T-cell (primary cell): ENCODE measurements at regions not wholly inside any gene's neighbourhood (a gene's known extent, or its start where the extent isn't known, plus 50 kb on each side); places are given as distances from the start of the nearest gene placed in this dataset.

Experiments
- ATAC-seq, 4 experiments: fragments of 200-7000 bp in 3 of 4; fragments of 150-1000 bp in 1 of 4; cut with Tn5 transposase; replicated peaks in 1 of 4; 1 replicate in 3 of 4; 2 replicates in 1 of 4; pipeline ENCODE4 v1.10.0; 2021; ENCODE audit warnings: moderate library complexity in 3 of 4, mild to moderate bottlenecking in 2 of 4, moderate number of reproducible peaks in 1 of 4
- CTCF ChIA-PET, 2 donors: fragments of 300-600 bp; sonication (Branson Sonifier 250); formaldehyde crosslinking; loops; one replicate each; lab custom pipeline; 2022; ENCODE audit warnings: antibody characterized with exemption in 2 of 2; lab: Charles Lee
- POLR2A ChIA-PET, 2 donors: fragments of 300-600 bp; sonication (Branson Sonifier 250); formaldehyde crosslinking; loops; one replicate each; lab custom pipeline; 2022; ENCODE audit warnings: antibody characterized with exemption in 2 of 2; lab: Charles Lee
- DNase-seq, 35 experiments: peaks; one replicate each; pipeline versions ENCODE4 v3.0.0 to v3.0.0-alpha.2; 2013 to 2023
- H3K27ac ChIP-seq: one replicate; pipeline ENCODE4 v1.5.1; 2013; ENCODE audit warnings: low read length
- H3K27me3 ChIP-seq, 2 experiments: replicated peaks in 1 of 2; 1 replicate in 1 of 2; 2 replicates in 1 of 2; pipeline versions ENCODE4 v1.6.1 to v1.7.0; 2013; ENCODE audit warnings: low read length in 1 of 2, mixed read lengths in 1 of 2; ENCODE audit not compliant: control insufficient read depth in 2 of 2, insufficient read depth in 2 of 2; ENCODE audit errors: extremely low read depth in 1 of 2
- H3K36me3 ChIP-seq, 2 donors: 1 replicate in 1 of 2; 2 replicates in 1 of 2; pipeline versions ENCODE4 v1.6.1 to v1.7.0; 2013; ENCODE audit warnings: low read length in 1 of 2; ENCODE audit not compliant: control insufficient read depth in 2 of 2, insufficient read depth in 1 of 2; ENCODE audit errors: extremely low read depth in 1 of 2
- H3K4me1 ChIP-seq, 2 experiments: 1 replicate in 1 of 2; 2 replicates in 1 of 2; pipeline versions ENCODE4 v1.6.1 to v1.7.0; 2013; ENCODE audit warnings: low read length in 2 of 2, mixed read lengths in 1 of 2; ENCODE audit not compliant: insufficient read depth in 2 of 2, control insufficient read depth in 1 of 2; ENCODE audit errors: extremely low read depth in 1 of 2
- H3K4me3 ChIP-seq, 2 donors: 1 replicate in 1 of 2; 2 replicates in 1 of 2; pipeline versions ENCODE4 v1.5.1 to v1.7.0; 2013; ENCODE audit warnings: mild to moderate bottlenecking in 2 of 2, low read length in 1 of 2, moderate library complexity in 1 of 2; ENCODE audit not compliant: control insufficient read depth in 1 of 2; ENCODE audit errors: extremely low read depth in 1 of 2
- H3K9me3 ChIP-seq: 2 replicates; pipeline ENCODE4 v1.7.0; 2013
- H3K27ac Mint-ChIP-seq, 2 donors: one replicate each; pipeline ENCODE4 v1.8.0; 2020 to 2021; ENCODE audit warnings: mild to moderate bottlenecking in 2 of 2, mixed read lengths in 2 of 2
- H3K27me3 Mint-ChIP-seq, 2 donors: one replicate each; pipeline ENCODE4 v1.8.0; 2021 to 2022; ENCODE audit warnings: mixed read lengths in 2 of 2
- H3K36me3 Mint-ChIP-seq: one replicate; pipeline ENCODE4 v1.8.0; 2021; ENCODE audit warnings: mixed read lengths
- H3K4me1 Mint-ChIP-seq, 3 donors: one replicate each; pipeline ENCODE4 v1.8.0; 2020 to 2022; ENCODE audit warnings: mixed read lengths in 3 of 3, mild to moderate bottlenecking in 1 of 3
- H3K4me3 Mint-ChIP-seq, 3 donors: one replicate each; pipeline ENCODE4 v1.8.0; 2020 to 2022; ENCODE audit warnings: mild to moderate bottlenecking in 3 of 3, mixed read lengths in 3 of 3, moderate library complexity in 3 of 3
- H3K9me3 Mint-ChIP-seq, 3 donors: one replicate each; pipeline ENCODE4 v1.8.0; 2020 to 2022; ENCODE audit warnings: mixed read lengths in 3 of 3
- WGBS: methylation state at CpG from one replicate; pipeline ENCODE4 v1.1.5; 2013; ENCODE audit warnings: missing lambda C conversion rate; ENCODE audit not compliant: insufficient coverage; 5-methylcytosine and 5-hydroxymethylcytosine counted together

- Mint-ChIP-seq H3K27me3 (peaks cover 0 to 3% of the 10 kb centered on the region in 2 donors), H3K27ac (no peak overlapping the region), H3K9me3 (no peaks in the 10 kb centered on the region), H3K4me3 (no peak overlapping the region), H3K36me3 (no peaks in the 10 kb centered on the region), H3K4me1 (no peaks in the 10 kb centered on the region)
- Histone ChIP-seq H3K4me3 (no peak overlapping the region), H3K36me3 (no peaks in the 10 kb centered on the region), H3K27me3 (no peaks in the 10 kb centered on the region), H3K9me3 (no peaks in the 10 kb centered on the region), H3K27ac (no peak overlapping the region), H3K4me1 (no peaks in the 10 kb centered on the region)
- DNase-seq: no peak
- ChIA-PET POLR2A (no interaction called here), CTCF (no interaction called here)
- ATAC-seq: no peak
Observed at GRCh38 chr4:123950530-123950929, 553.9 kb downstream of the SPRY1 start.

DNA sequence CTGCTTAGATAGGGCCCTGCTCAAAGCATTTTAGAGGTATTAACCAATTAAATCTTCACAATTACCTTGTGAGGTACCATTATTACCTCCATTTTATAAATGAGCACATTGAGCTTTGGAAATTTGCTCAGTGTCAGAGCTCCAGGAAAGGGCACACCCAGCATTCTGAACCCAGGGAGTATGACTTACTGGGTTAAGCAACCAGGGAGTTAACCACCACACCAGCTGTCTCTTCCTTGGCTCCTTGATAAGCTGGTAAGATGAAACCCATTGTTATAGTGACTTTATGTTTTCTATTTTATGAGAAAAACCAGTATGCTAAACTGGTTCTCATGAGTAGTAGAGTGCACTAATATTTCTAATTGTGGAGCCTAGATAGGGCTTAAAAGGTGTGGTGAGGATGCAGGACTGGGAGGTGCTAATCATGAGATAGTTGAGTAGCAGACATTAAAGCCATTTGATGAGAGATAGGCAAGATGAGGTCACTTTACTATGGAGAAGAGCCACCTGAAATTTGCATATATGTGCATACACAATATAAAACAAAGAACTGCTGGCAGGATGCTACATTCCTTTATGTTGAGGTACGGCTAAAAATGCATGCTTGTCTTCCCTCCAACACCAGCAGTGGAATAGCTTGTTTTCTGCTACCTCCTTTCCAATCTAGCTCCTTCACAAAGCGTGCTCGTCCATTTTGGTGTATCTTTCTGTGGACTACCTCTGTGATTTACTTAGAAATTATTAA is 556.1 kb downstream of the SPRY1 start:
- Mint-ChIP-seq H3K9me3 (no peaks in the 10 kb centered on the region), H3K36me3 (no peaks in the 10 kb centered on the region), H3K4me1 (no peaks in the 10 kb centered on the region), H3K4me3 (no peak overlapping the region), H3K27me3 (peaks cover 0 to 3% of the 10 kb centered on the region in 2 donors), H3K27ac (no peak overlapping the region)
- H3K36me3 ChIP-seq: no peaks in the 10 kb centered on the region
- H3K27ac ChIP-seq: no peak overlapping the region
- H3K9me3 ChIP-seq: no peaks in the 10 kb centered on the region
- ChIA-PET POLR2A (no interaction called here), CTCF (no interaction called here)
- H3K4me3 ChIP-seq: no peak overlapping the region
- DNase-seq: no peak
- no peak for ATAC-seq
- WGBS: no CpG with 5 or more reads among the region's 3 CpGs
- no peaks in the 10 kb centered on the region for H3K4me1 ChIP-seq
- H3K27me3 ChIP-seq: no peaks in the 10 kb centered on the region

GRCh38 chr4:123953566-123953965 is 557.0 kb downstream of the SPRY1 start:
- ChIA-PET POLR2A (no interaction called here), CTCF (no interaction called here)
- Mint-ChIP-seq H3K27ac (no peak overlapping the region), H3K4me3 (no peak overlapping the region), H3K36me3 (no peaks in the 10 kb centered on the region), H3K27me3 (peaks cover 2 to 6% of the 10 kb centered on the region in 2 donors), H3K4me1 (no peaks in the 10 kb centered on the region), H3K9me3 (no peaks in the 10 kb centered on the region)
- WGBS: 67% methylated on average over 2 of the region's 3 CpGs
- no peak overlapping the region for H3K27ac ChIP-seq
- no peak for ATAC-seq
- H3K4me1 ChIP-seq: no peaks in the 10 kb centered on the region
- DNase-seq: no peak
- no peaks in the 10 kb centered on the region for H3K27me3 ChIP-seq
- H3K4me3 ChIP-seq: no peak overlapping the region
- no peaks in the 10 kb centered on the region for H3K36me3 ChIP-seq
- no peaks in the 10 kb centered on the region for H3K9me3 ChIP-seq

- no CpG with 5 or more reads among the region's 4 CpGs for WGBS
- Mint-ChIP-seq H3K27ac (no peak overlapping the region), H3K27me3 (peaks cover 2 to 6% of the 10 kb centered on the region in 2 donors), H3K4me3 (no peak overlapping the region), H3K9me3 (no peaks in the 10 kb centered on the region), H3K36me3 (no peaks in the 10 kb centered on the region), H3K4me1 (no peaks in the 10 kb centered on the region)
- no peaks in the 10 kb centered on the region for H3K27me3 ChIP-seq
- DNase-seq: no peak
- POLR2A ChIA-PET: no interaction called here
- H3K4me1 ChIP-seq: no peaks in the 10 kb centered on the region
- no peak overlapping the region for H3K27ac ChIP-seq
- H3K4me3 ChIP-seq: no peak overlapping the region
- CTCF ChIA-PET: no interaction called here
- no peaks in the 10 kb centered on the region for H3K36me3 ChIP-seq
- ATAC-seq: no peak
- no peaks in the 10 kb centered on the region for H3K9me3 ChIP-seq
Observed at GRCh38 chr4:123954220-123954619, 557.6 kb downstream of the SPRY1 start.

DNA sequence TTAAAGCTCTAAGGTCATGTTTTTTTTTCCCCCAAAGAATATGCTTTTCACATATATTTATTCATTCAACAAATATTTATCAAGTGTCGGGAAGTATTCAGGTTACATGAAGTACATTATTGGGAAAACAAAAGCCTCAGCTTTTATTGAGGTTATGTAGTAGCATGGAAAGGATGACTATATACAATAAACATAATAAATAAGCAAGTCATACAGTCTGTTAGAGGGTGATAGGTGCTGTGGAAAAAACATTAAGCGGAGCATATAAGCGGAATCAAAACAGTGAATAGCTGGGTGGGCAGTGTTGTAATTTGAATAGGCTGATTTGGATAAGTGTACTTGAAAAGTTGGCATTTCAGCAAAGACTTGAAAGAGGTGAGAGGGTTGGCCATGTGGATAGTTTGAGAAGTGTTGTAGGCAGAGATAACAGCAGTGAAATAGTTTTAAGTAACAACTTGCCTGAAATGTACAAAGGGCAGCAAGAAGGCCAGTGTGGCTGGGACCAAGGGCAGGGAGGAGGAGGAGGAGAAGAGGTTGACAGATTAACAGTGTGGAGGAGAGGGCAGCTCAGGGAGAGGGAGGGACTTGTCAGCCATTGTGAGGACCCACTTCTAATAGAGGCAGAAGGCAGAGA is 558.7 kb downstream of the SPRY1 start:
- POLR2A ChIA-PET: no interaction called here
- Histone ChIP-seq H3K36me3 (no peaks in the 10 kb centered on the region), H3K27ac (no peak overlapping the region), H3K4me1 (no peaks in the 10 kb centered on the region), H3K27me3 (no peaks in the 10 kb centered on the region), H3K9me3 (no peaks in the 10 kb centered on the region), H3K4me3 (no peak overlapping the region)
- 100% methylated on average over 2 of the region's 3 CpGs for whole genome bisulfite sequencing
- H3K36me3 Mint-ChIP-seq: no peaks in the 10 kb centered on the region
- no peaks in the 10 kb centered on the region for H3K9me3 Mint-ChIP-seq
- CTCF ChIA-PET: no interaction called here
- no peak overlapping the region for H3K4me3 Mint-ChIP-seq
- no peaks in the 10 kb centered on the region for H3K4me1 Mint-ChIP-seq
- no peak overlapping the region for H3K27ac Mint-ChIP-seq
- peaks cover 2 to 6% of the 10 kb centered on the region in 2 donors for H3K27me3 Mint-ChIP-seq
- no peak for DNase-seq
- ATAC-seq: no peak

- Histone ChIP-seq H3K4me3 (no peak overlapping the region), H3K4me1 (no peaks in the 10 kb centered on the region), H3K27me3 (no peaks in the 10 kb centered on the region), H3K9me3 (no peaks in the 10 kb centered on the region), H3K36me3 (no peaks in the 10 kb centered on the region), H3K27ac (no peak overlapping the region)
- Mint-ChIP-seq H3K9me3 (no peaks in the 10 kb centered on the region), H3K27ac (no peak overlapping the region), H3K27me3 (peaks cover 2 to 6% of the 10 kb centered on the region in 2 donors), H3K36me3 (no peaks in the 10 kb centered on the region), H3K4me3 (no peak overlapping the region), H3K4me1 (no peaks in the 10 kb centered on the region)
- POLR2A ChIA-PET: no interaction called here
- 80% methylated on average over 5 of the region's 7 CpGs for WGBS
- DNase-seq (no peak), ATAC-seq (no peak)
- CTCF ChIA-PET: interaction anchor here in 1 of 2 donors (0.6 kb wide), 1 partner anchor 9 kb away, joined by 3 read pairs; no protein-coding TSS in a partner anchor
Observed at GRCh38 chr4:123956204-123956603, 559.6 kb downstream of the SPRY1 start.
